PFSK-1 (cell line): ENCODE measurements at regions not wholly inside any gene's neighbourhood (a gene's known extent, or its start where the extent isn't known, plus 50 kb on each side); places are given as distances from the start of the nearest gene placed in this dataset.

Experiments used
- REST ChIP-seq, 2 experiments: IDR thresholded peaks; 2 replicates each; pipeline versions ENCODE4 v1.6.1 to v1.8.0; 2011 to 2012; ENCODE audit warnings: low read depth in 2 of 2, low read length in 2 of 2, control low read depth in 1 of 2, inconsistent platforms in 1 of 2, mild to moderate bottlenecking in 1 of 2, moderate library complexity in 1 of 2; ENCODE audit not compliant: insufficient read depth in 1 of 2
- SIN3A ChIP-seq: IDR thresholded peaks from 2 replicates; pipeline ENCODE4 v1.6.1; 2012; ENCODE audit warnings: mild to moderate bottlenecking, low read length, moderate library complexity, borderline replicate concordance; ENCODE audit not compliant: insufficient read depth

GRCh38 chr6:23145781-23146180, 576.4 kb downstream of the HDGFL1 start:
- TF ChIP-seq REST (IDR thresholded peaks at IDR 0.05; ENCODE audit: insufficient read depth in 1 of 2, low read depth in 2 of 2, low read length in 2 of 2) (no peak), SIN3A (no peak)
